ENCODE measurements at regions not wholly inside any gene's neighbourhood (a gene's known extent, or its start where the extent isn't known, plus 50 kb on each side); places are given as distances from the start of the nearest gene placed in this dataset.

- TF ChIP-seq POLR2A (IDR thresholded peaks at IDR 0.05), result no peak
- TF ChIP-seq, protein P1, sequence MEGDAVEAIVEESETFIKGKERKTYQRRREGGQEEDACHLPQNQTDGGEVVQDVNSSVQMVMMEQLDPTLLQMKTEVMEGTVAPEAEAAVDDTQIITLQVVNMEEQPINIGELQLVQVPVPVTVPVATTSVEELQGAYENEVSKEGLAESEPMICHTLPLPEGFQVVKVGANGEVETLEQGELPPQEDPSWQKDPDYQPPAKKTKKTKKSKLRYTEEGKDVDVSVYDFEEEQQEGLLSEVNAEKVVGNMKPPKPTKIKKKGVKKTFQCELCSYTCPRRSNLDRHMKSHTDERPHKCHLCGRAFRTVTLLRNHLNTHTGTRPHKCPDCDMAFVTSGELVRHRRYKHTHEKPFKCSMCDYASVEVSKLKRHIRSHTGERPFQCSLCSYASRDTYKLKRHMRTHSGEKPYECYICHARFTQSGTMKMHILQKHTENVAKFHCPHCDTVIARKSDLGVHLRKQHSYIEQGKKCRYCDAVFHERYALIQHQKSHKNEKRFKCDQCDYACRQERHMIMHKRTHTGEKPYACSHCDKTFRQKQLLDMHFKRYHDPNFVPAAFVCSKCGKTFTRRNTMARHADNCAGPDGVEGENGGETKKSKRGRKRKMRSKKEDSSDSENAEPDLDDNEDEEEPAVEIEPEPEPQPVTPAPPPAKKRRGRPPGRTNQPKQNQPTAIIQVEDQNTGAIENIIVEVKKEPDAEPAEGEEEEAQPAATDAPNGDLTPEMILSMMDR (IDR thresholded peaks at IDR 0.05), result no peak
Measured at GRCh38 chr2:220890931-220891330, 681.2 kb downstream of the EPHA4 start.
